GM06990 (cell line): ENCODE measurements at regions not wholly inside any gene's neighbourhood (a gene's known extent, or its start where the extent isn't known, plus 50 kb on each side); places are given as distances from the start of the nearest gene placed in this dataset.

Experiments
- DNase-seq: peaks from one replicate; pipeline ENCODE4 v3.0.0-alpha.2; 2011; ENCODE audit not compliant: insufficient read length; ENCODE audit errors: extremely low read depth
- H3K27me3 ChIP-seq: replicated peaks from 2 replicates; pipeline ENCODE4 v1.6.0; 2011; ENCODE audit warnings: low read length; ENCODE audit not compliant: control insufficient read depth, insufficient read depth
- H3K36me3 ChIP-seq: 2 replicates; pipeline ENCODE4 v1.5.1; 2011; ENCODE audit warnings: low read length; ENCODE audit not compliant: control insufficient read depth, insufficient read depth
- H3K4me3 ChIP-seq: replicated peaks from 2 replicates; pipeline ENCODE4 v1.5.1; 2011; ENCODE audit warnings: low read depth, mild to moderate bottlenecking, control low read depth, low read length
- CTCF ChIP-seq: IDR thresholded peaks from 2 replicates; pipeline ENCODE4 v1.5.1; 2011; ENCODE audit warnings: low read length, control low read depth, mild to moderate bottlenecking, inconsistent platforms; ENCODE audit not compliant: insufficient read depth, poor library complexity, severe bottlenecking

- H3K4me3 ChIP-seq: no peak overlapping the region
- no peaks in the 10 kb centered on the region for H3K27me3 ChIP-seq
- no peak for TF ChIP-seq CTCF
- DNase-seq: no peak
- no peaks in the 10 kb centered on the region for H3K36me3 ChIP-seq
Observed at GRCh38 chr1:5271264-5271663, 616.9 kb downstream of the AJAP1 start.

GRCh38 chr1:5269901-5270300 lies 615.5 kb downstream of the AJAP1 start:
- Histone ChIP-seq H3K27me3 (no peaks in the 10 kb centered on the region), H3K4me3 (no peak overlapping the region), H3K36me3 (no peaks in the 10 kb centered on the region)
- TF ChIP-seq CTCF: no peak
- no peak for DNase-seq

- DNase-seq: no peak
- TF ChIP-seq CTCF: no peak
- H3K4me3 ChIP-seq: no peak overlapping the region
- H3K27me3 ChIP-seq: no peaks in the 10 kb centered on the region
- no peaks in the 10 kb centered on the region for H3K36me3 ChIP-seq
Observed at GRCh38 chr1:5267603-5268235, 613.3 kb downstream of the AJAP1 start.

GRCh38 chr1:5265438-5266075 lies 611.1 kb downstream of the AJAP1 start:
- H3K36me3 ChIP-seq: no peaks in the 10 kb centered on the region
- no peak overlapping the region for H3K4me3 ChIP-seq
- no peaks in the 10 kb centered on the region for H3K27me3 ChIP-seq
- DNase-seq: no peak
- TF ChIP-seq CTCF: no peak

GRCh38 chr1:5264476-5264875 lies 610.1 kb downstream of the AJAP1 start:
- no peak for TF ChIP-seq CTCF
- Histone ChIP-seq H3K4me3 (no peak overlapping the region), H3K27me3 (no peaks in the 10 kb centered on the region), H3K36me3 (no peaks in the 10 kb centered on the region)
- no peak for DNase-seq
